ENCODE measurements at regions not wholly inside any gene's neighbourhood (a gene's known extent, or its start where the extent isn't known, plus 50 kb on each side); places are given as distances from the start of the nearest gene placed in this dataset.

DNA sequence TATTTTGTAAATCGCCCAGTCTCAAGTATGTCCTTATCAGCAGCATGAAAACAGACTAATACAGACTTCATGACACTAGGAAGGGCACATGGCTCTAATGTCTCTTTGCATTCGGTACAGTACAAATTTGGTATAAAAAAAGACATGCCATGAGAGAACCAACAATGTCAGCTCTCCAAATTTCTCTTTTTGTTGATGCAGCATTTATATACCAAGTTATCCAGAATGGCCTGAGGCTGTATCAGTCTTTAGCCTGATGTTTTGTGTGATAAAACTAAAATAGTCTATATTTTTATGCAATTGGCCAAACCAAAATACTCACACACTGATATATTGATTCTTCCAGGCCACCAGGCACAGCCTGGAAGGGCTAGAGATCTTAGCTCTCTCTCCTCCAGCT lies 124.3 kb upstream of the SAMSN1 start:
- TF ChIP-seq ZNF155 (tag by site-specific recombination; IDR thresholded peaks at IDR 0.05) (no peak), MYNN (tag by site-specific recombination; IDR thresholded peaks at IDR 0.05; ENCODE audit: borderline replicate concordance) (no peak), GLI4 (tag by site-specific recombination; IDR thresholded peaks at IDR 0.05) (no peak), ZNF121 (tag by site-specific recombination; IDR thresholded peaks at IDR 0.05) (no peak), ZFHX2 (tag by site-specific recombination; conservative IDR thresholded peaks at IDR 0.05) (no peak), ZNF747 (tag by site-specific recombination; IDR thresholded peaks at IDR 0.05) (no peak), ZNF561 (tag by site-specific recombination; IDR thresholded peaks at IDR 0.05; ENCODE audit: borderline replicate concordance) (no peak), ZNF239 (tag by site-specific recombination; IDR thresholded peaks at IDR 0.05) (no peak)
- TF ChIP-seq, protein P1, sequence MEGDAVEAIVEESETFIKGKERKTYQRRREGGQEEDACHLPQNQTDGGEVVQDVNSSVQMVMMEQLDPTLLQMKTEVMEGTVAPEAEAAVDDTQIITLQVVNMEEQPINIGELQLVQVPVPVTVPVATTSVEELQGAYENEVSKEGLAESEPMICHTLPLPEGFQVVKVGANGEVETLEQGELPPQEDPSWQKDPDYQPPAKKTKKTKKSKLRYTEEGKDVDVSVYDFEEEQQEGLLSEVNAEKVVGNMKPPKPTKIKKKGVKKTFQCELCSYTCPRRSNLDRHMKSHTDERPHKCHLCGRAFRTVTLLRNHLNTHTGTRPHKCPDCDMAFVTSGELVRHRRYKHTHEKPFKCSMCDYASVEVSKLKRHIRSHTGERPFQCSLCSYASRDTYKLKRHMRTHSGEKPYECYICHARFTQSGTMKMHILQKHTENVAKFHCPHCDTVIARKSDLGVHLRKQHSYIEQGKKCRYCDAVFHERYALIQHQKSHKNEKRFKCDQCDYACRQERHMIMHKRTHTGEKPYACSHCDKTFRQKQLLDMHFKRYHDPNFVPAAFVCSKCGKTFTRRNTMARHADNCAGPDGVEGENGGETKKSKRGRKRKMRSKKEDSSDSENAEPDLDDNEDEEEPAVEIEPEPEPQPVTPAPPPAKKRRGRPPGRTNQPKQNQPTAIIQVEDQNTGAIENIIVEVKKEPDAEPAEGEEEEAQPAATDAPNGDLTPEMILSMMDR (tag by site-specific recombination; IDR thresholded peaks at IDR 0.05): no peak
- TF ChIP-seq, protein P2, sequence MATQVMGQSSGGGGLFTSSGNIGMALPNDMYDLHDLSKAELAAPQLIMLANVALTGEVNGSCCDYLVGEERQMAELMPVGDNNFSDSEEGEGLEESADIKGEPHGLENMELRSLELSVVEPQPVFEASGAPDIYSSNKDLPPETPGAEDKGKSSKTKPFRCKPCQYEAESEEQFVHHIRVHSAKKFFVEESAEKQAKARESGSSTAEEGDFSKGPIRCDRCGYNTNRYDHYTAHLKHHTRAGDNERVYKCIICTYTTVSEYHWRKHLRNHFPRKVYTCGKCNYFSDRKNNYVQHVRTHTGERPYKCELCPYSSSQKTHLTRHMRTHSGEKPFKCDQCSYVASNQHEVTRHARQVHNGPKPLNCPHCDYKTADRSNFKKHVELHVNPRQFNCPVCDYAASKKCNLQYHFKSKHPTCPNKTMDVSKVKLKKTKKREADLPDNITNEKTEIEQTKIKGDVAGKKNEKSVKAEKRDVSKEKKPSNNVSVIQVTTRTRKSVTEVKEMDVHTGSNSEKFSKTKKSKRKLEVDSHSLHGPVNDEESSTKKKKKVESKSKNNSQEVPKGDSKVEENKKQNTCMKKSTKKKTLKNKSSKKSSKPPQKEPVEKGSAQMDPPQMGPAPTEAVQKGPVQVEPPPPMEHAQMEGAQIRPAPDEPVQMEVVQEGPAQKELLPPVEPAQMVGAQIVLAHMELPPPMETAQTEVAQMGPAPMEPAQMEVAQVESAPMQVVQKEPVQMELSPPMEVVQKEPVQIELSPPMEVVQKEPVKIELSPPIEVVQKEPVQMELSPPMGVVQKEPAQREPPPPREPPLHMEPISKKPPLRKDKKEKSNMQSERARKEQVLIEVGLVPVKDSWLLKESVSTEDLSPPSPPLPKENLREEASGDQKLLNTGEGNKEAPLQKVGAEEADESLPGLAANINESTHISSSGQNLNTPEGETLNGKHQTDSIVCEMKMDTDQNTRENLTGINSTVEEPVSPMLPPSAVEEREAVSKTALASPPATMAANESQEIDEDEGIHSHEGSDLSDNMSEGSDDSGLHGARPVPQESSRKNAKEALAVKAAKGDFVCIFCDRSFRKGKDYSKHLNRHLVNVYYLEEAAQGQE (tag by site-specific recombination; IDR thresholded peaks at IDR 0.05): no peak
- TF ChIP-seq, protein P3, sequence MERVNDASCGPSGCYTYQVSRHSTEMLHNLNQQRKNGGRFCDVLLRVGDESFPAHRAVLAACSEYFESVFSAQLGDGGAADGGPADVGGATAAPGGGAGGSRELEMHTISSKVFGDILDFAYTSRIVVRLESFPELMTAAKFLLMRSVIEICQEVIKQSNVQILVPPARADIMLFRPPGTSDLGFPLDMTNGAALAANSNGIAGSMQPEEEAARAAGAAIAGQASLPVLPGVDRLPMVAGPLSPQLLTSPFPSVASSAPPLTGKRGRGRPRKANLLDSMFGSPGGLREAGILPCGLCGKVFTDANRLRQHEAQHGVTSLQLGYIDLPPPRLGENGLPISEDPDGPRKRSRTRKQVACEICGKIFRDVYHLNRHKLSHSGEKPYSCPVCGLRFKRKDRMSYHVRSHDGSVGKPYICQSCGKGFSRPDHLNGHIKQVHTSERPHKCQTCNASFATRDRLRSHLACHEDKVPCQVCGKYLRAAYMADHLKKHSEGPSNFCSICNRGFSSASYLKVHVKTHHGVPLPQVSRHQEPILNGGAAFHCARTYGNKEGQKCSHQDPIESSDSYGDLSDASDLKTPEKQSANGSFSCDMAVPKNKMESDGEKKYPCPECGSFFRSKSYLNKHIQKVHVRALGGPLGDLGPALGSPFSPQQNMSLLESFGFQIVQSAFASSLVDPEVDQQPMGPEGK (tag by site-specific recombination; IDR thresholded peaks at IDR 0.05): no peak
- TF ChIP-seq, protein P4, sequence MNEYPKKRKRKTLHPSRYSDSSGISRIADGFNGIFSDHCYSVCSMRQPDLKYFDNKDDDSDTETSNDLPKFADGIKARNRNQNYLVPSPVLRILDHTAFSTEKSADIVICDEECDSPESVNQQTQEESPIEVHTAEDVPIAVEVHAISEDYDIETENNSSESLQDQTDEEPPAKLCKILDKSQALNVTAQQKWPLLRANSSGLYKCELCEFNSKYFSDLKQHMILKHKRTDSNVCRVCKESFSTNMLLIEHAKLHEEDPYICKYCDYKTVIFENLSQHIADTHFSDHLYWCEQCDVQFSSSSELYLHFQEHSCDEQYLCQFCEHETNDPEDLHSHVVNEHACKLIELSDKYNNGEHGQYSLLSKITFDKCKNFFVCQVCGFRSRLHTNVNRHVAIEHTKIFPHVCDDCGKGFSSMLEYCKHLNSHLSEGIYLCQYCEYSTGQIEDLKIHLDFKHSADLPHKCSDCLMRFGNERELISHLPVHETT (tag by site-specific recombination; IDR thresholded peaks at IDR 0.05): no peak
